Inflammatory macrophage treated with lipopolysaccharide for 4 hours (primary cell): ENCODE measurements at regions not wholly inside any gene's neighbourhood (a gene's known extent, or its start where the extent isn't known, plus 50 kb on each side); places are given as distances from the start of the nearest gene placed in this dataset.
A peak's percentile ranks its signal among the peaks of the same experiment; 100 is the strongest.

Source experiments
- DNase-seq: peaks from one replicate; pipeline ENCODE4 v3.0.0-alpha.2; 2020

- DNase-seq, result no peak
These were observed 515.2 kb upstream of the JARID2 start for GRCh38 chr6:14730654-14731053.

- DNase-seq, result no peak
These were observed 514.3 kb upstream of the JARID2 start for GRCh38 chr6:14731611-14732010.

GRCh38 chr6:14732226-14732843 lies 513.5 kb upstream of the JARID2 start:
- no peak for DNase-seq

- peak; percentile 89 for DNase-seq
These were observed 512.8 kb upstream of the JARID2 start for GRCh38 chr6:14732844-14733757.

- no peak for DNase-seq
These were observed 511.8 kb upstream of the JARID2 start for GRCh38 chr6:14734052-14734415.

- DNase-seq, result peak; percentile 97
These were observed 511.2 kb upstream of the JARID2 start for GRCh38 chr6:14734416-14735340.

- DNase-seq, result no peak
These were observed 509.8 kb upstream of the JARID2 start for GRCh38 chr6:14735956-14736486.

GRCh38 chr6:14736554-14736953 lies 509.3 kb upstream of the JARID2 start:
- DNase-seq, result no peak

- no peak for DNase-seq
These were observed 507.4 kb upstream of the JARID2 start for GRCh38 chr6:14738497-14738896.

GRCh38 chr6:14738933-14739332 lies 506.9 kb upstream of the JARID2 start:
- DNase-seq, result peak; percentile 49

- no peak for DNase-seq
These were observed 506.0 kb upstream of the JARID2 start for GRCh38 chr6:14739827-14740226.

- DNase-seq, result no peak
These were observed 503.7 kb upstream of the JARID2 start for GRCh38 chr6:14742171-14742570.

GRCh38 chr6:14742680-14743079 lies 503.2 kb upstream of the JARID2 start:
- DNase-seq, result no peak

- no peak for DNase-seq
These were observed 502.8 kb upstream of the JARID2 start for GRCh38 chr6:14743144-14743473.

- peak; percentile 96 for DNase-seq
These were observed 502.2 kb upstream of the JARID2 start for GRCh38 chr6:14743474-14744211.

GRCh38 chr6:14744212-14744556 lies 501.7 kb upstream of the JARID2 start:
- no peak for DNase-seq

- DNase-seq, result no peak
These were observed 499.6 kb upstream of the JARID2 start for GRCh38 chr6:14746139-14746837.

- DNase-seq, result no peak
These were observed 497.9 kb upstream of the JARID2 start for GRCh38 chr6:14747881-14748520.

- no peak for DNase-seq
These were observed 497.2 kb upstream of the JARID2 start for GRCh38 chr6:14748679-14749078.

- no peak for DNase-seq
These were observed 495.7 kb upstream of the JARID2 start for GRCh38 chr6:14750059-14750661.

GRCh38 chr6:14751645-14752175 lies 494.2 kb upstream of the JARID2 start:
- DNase-seq, result no peak
